HG02798 (cell line): ENCODE measurements at regions not wholly inside any gene's neighbourhood (a gene's known extent, or its start where the extent isn't known, plus 50 kb on each side); places are given as distances from the start of the nearest gene placed in this dataset.
"Not testable (repeated sequence)": the region's sequence is repeated elsewhere in the genome, so short reads cannot be mapped to it uniquely, and the experiment has no call there.

Experiments used
- ATAC-seq: cut with Tn5 transposase; IDR thresholded peaks from one replicate; pipeline ENCODE4 v1.9.1; 2021; ENCODE audit warnings: mild to moderate bottlenecking; ENCODE audit not compliant: unreplicated experiment, poor library complexity

GRCh38 chr11:129503646-129504045 is 128.0 kb downstream of the BARX2 start:
- ATAC-seq: no peak

- no peak for ATAC-seq
Observed at GRCh38 chr11:129505266-129505665, 129.6 kb downstream of the BARX2 start.

- no peak for ATAC-seq
Observed at GRCh38 chr11:129508163-129508562, 132.5 kb downstream of the BARX2 start.

- no peak for ATAC-seq
Observed at GRCh38 chr11:129528296-129528695, 152.6 kb downstream of the BARX2 start.

- ATAC-seq: no peak
Observed at GRCh38 chr11:129530154-129530895, 154.7 kb downstream of the BARX2 start.

- ATAC-seq: no peak
Observed at GRCh38 chr11:129533395-129533794, 157.7 kb downstream of the BARX2 start.

- ATAC-seq: no peak
Observed at GRCh38 chr11:129536338-129536737, 160.7 kb downstream of the BARX2 start.

- ATAC-seq: no peak
Observed at GRCh38 chr11:129538323-129538722, 162.7 kb downstream of the BARX2 start.

- no peak for ATAC-seq
Observed at GRCh38 chr11:129543515-129544290, 168.1 kb downstream of the BARX2 start.

GRCh38 chr11:129544691-129545090 is 169.0 kb downstream of the BARX2 start:
- ATAC-seq: no peak

GRCh38 chr11:129546266-129546665 is 170.6 kb downstream of the BARX2 start:
- ATAC-seq: no peak

GRCh38 chr11:129557421-129557820 is 181.8 kb downstream of the BARX2 start:
- ATAC-seq: no peak

GRCh38 chr11:129569007-129569406 is 193.4 kb downstream of the BARX2 start:
- ATAC-seq: no peak

- ATAC-seq: not testable (repeated sequence)
Observed at GRCh38 chr11:129572667-129573066, 197.0 kb downstream of the BARX2 start.

GRCh38 chr11:129573161-129573560 is 197.5 kb downstream of the BARX2 start:
- ATAC-seq: no peak

GRCh38 chr11:129574431-129574830 is 198.8 kb downstream of the BARX2 start:
- ATAC-seq: no peak

GRCh38 chr11:129576652-129577051 is 201.0 kb downstream of the BARX2 start:
- ATAC-seq: no peak

- ATAC-seq: no peak
Observed at GRCh38 chr11:129578006-129578405, 202.4 kb downstream of the BARX2 start.

GRCh38 chr11:129580278-129580677 is 204.6 kb downstream of the BARX2 start:
- ATAC-seq: no peak

- ATAC-seq: no peak
Observed at GRCh38 chr11:129584316-129584715, 208.7 kb downstream of the BARX2 start.

- ATAC-seq: no peak
Observed at GRCh38 chr11:129589190-129589860, 213.7 kb downstream of the BARX2 start.
